ENCODE measurements at regions not wholly inside any gene's neighbourhood (a gene's known extent, or its start where the extent isn't known, plus 50 kb on each side); places are given as distances from the start of the nearest gene placed in this dataset.
"Not testable (repeated sequence)": the region's sequence is repeated elsewhere in the genome, so short reads cannot be mapped to it uniquely, and the experiment has no call there.

DNA sequence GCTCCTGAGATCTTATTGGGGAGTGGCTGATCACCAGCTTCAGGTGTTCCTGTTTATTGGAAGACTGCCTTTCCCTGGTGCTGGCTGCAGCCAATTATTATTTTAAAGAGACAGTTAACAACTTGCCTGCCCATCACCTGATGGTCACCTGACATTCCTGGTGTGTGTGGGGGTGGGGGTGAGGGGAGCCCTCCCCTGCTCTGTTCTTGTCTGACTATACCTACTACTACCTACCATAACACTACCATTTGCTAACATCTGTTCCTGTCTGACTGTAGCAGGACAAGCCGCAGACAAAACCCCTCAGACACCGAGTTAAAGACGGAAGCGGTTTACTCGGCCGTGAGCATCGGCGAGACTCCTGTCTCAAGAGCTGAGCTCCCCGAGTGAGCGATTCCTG lies 54.9 kb upstream of the NBPF3 start:
- H3K9me3 ChIP-seq (ENCODE audit: low read length), result peaks cover 9% of the 10 kb centered on the region
- H3K9ac ChIP-seq (ENCODE audit: low read length), result no peak overlapping the region
- no peak overlapping the region for H3K27ac ChIP-seq (ENCODE audit: low read depth, low read length)
- H3K36me3 ChIP-seq (ENCODE audit: insufficient read depth, low read length), result no peaks in the 10 kb centered on the region
- no peak overlapping the region for H3K4me3 ChIP-seq (ENCODE audit: low read depth in 1 of 2, low read length in 2 of 2)
- no peaks in the 10 kb centered on the region for H3K4me1 ChIP-seq (ENCODE audit: insufficient read depth, low read length)
- H3K27me3 ChIP-seq (ENCODE audit: control insufficient read depth in 1 of 2, insufficient read depth in 2 of 2, low read length in 2 of 2), result peaks cover 0 to 4% of the 10 kb centered on the region in 2 donors

GRCh38 chr1:21384620-21385019 lies 55.3 kb upstream of the NBPF3 start:
- peaks cover 9% of the 10 kb centered on the region for H3K9me3 ChIP-seq (ENCODE audit: low read length)
- H3K27me3 ChIP-seq (ENCODE audit: control insufficient read depth in 1 of 2, insufficient read depth in 2 of 2, low read length in 2 of 2), result peaks cover 0 to 4% of the 10 kb centered on the region in 2 donors
- no peak overlapping the region for H3K4me3 ChIP-seq (ENCODE audit: low read depth in 1 of 2, low read length in 2 of 2)
- H3K27ac ChIP-seq (ENCODE audit: low read depth, low read length), result no peak overlapping the region
- H3K4me1 ChIP-seq (ENCODE audit: insufficient read depth, low read length), result no peaks in the 10 kb centered on the region
- no peaks in the 10 kb centered on the region for H3K36me3 ChIP-seq (ENCODE audit: insufficient read depth, low read length)
- H3K9ac ChIP-seq (ENCODE audit: low read length), result no peak overlapping the region

- H3K27me3 ChIP-seq (ENCODE audit: control insufficient read depth in 1 of 2, insufficient read depth in 2 of 2, low read length in 2 of 2), result peaks cover 0 to 4% of the 10 kb centered on the region in 2 donors
- H3K4me3 ChIP-seq (ENCODE audit: low read depth in 1 of 2, low read length in 2 of 2), result no peak overlapping the region
- H3K9ac ChIP-seq (ENCODE audit: low read length), result no peak overlapping the region
- no peaks in the 10 kb centered on the region for H3K4me1 ChIP-seq (ENCODE audit: insufficient read depth, low read length)
- H3K36me3 ChIP-seq (ENCODE audit: insufficient read depth, low read length), result no peaks in the 10 kb centered on the region
- peaks cover 9% of the 10 kb centered on the region for H3K9me3 ChIP-seq (ENCODE audit: low read length)
- H3K27ac ChIP-seq (ENCODE audit: low read depth, low read length), result no peak overlapping the region
These were observed 56.0 kb upstream of the NBPF3 start for GRCh38 chr1:21383785-21384401.

DNA sequence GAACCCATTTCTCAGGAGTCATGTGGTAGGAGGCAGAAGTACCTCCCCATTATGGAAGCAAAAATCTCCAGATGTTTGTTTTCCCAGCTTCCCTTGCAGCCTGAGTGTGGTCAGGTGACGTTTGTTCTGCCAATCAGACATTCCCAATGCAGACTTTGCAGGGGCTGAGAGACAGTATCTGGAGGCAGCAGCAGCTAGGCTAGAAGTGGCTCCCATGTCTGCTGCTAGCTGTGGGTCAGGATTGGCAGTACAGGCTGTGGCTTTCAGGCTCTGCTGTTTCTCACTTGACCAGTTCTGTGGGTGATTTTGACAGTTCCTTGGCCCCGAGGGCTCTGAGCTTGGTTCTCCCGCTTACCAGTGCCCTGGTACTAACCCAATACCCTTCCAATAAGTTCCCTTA lies 58.6 kb upstream of the NBPF3 start:
- peaks cover 0 to 4% of the 10 kb centered on the region in 2 donors for H3K27me3 ChIP-seq (ENCODE audit: control insufficient read depth in 1 of 2, insufficient read depth in 2 of 2, low read length in 2 of 2)

GRCh38 chr1:21380147-21380546 lies 59.8 kb upstream of the NBPF3 start:
- not testable (repeated sequence) for H3K27me3 ChIP-seq (ENCODE audit: control insufficient read depth in 1 of 2, insufficient read depth in 2 of 2, low read length in 2 of 2); H3K4me1 ChIP-seq (ENCODE audit: insufficient read depth, low read length); H3K9me3 ChIP-seq (ENCODE audit: low read length); H3K36me3 ChIP-seq (ENCODE audit: insufficient read depth, low read length); H3K27ac ChIP-seq (ENCODE audit: low read depth, low read length); H3K4me3 ChIP-seq (ENCODE audit: low read depth in 1 of 2, low read length in 2 of 2); H3K9ac ChIP-seq (ENCODE audit: low read length)

More for the DNA sequence above, 58.6 kb upstream of the NBPF3 start:
- no peaks in the 10 kb centered on the region for H3K4me1 ChIP-seq (ENCODE audit: insufficient read depth, low read length)
- no peak overlapping the region for H3K27ac ChIP-seq (ENCODE audit: low read depth, low read length)
- H3K9ac ChIP-seq (ENCODE audit: low read length), result no peak overlapping the region
- H3K9me3 ChIP-seq (ENCODE audit: low read length), result peaks cover 9% of the 10 kb centered on the region
- H3K4me3 ChIP-seq (ENCODE audit: low read depth in 1 of 2, low read length in 2 of 2), result no peak overlapping the region
- H3K36me3 ChIP-seq (ENCODE audit: insufficient read depth, low read length), result no peaks in the 10 kb centered on the region

DNA sequence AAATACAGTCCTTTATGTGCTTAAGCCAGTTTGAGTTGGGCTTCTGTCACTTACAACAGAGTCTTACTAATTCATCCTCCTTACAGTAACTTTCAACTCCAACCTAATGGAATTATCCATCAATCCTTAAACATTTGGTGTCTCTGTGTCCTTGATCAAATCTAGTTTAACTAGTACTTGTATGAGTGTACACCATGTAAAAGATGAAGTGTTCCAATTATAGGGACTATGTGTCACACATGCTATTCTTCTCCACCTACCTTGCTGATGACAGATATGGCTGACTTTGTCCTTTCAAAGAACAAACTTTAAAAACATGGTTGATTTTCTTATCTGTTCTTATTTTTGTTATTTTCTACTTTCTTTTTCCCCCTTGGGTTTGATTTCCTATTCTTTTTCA lies 60.4 kb upstream of the NBPF3 start:
- H3K27me3 ChIP-seq (ENCODE audit: control insufficient read depth in 1 of 2, insufficient read depth in 2 of 2, low read length in 2 of 2), result no peaks in the 10 kb centered on the region
- H3K36me3 ChIP-seq (ENCODE audit: insufficient read depth, low read length), result no peaks in the 10 kb centered on the region
- H3K4me3 ChIP-seq (ENCODE audit: low read depth in 1 of 2, low read length in 2 of 2), result no peak overlapping the region
- H3K4me1 ChIP-seq (ENCODE audit: insufficient read depth, low read length), result no peaks in the 10 kb centered on the region
- peaks cover 9% of the 10 kb centered on the region for H3K9me3 ChIP-seq (ENCODE audit: low read length)
- H3K27ac ChIP-seq (ENCODE audit: low read depth, low read length), result no peak overlapping the region
- no peak overlapping the region for H3K9ac ChIP-seq (ENCODE audit: low read length)

GRCh38 chr1:21378705-21379494 lies 61.0 kb upstream of the NBPF3 start:
- peaks cover 9% of the 10 kb centered on the region for H3K9me3 ChIP-seq (ENCODE audit: low read length)
- no peak overlapping the region for H3K9ac ChIP-seq (ENCODE audit: low read length)
- H3K4me1 ChIP-seq (ENCODE audit: insufficient read depth, low read length), result no peaks in the 10 kb centered on the region
- H3K4me3 ChIP-seq (ENCODE audit: low read depth in 1 of 2, low read length in 2 of 2), result no peak overlapping the region
- H3K36me3 ChIP-seq (ENCODE audit: insufficient read depth, low read length), result no peaks in the 10 kb centered on the region
- H3K27ac ChIP-seq (ENCODE audit: low read depth, low read length), result no peak overlapping the region
- H3K27me3 ChIP-seq (ENCODE audit: control insufficient read depth in 1 of 2, insufficient read depth in 2 of 2, low read length in 2 of 2), result no peaks in the 10 kb centered on the region

- H3K9ac ChIP-seq (ENCODE audit: low read length), result no peak overlapping the region
- no peaks in the 10 kb centered on the region for H3K4me1 ChIP-seq (ENCODE audit: insufficient read depth, low read length)
- H3K4me3 ChIP-seq (ENCODE audit: low read depth in 1 of 2, low read length in 2 of 2), result no peak overlapping the region
- no peaks in the 10 kb centered on the region for H3K9me3 ChIP-seq (ENCODE audit: low read length)
- H3K36me3 ChIP-seq (ENCODE audit: insufficient read depth, low read length), result no peaks in the 10 kb centered on the region
- H3K27me3 ChIP-seq (ENCODE audit: control insufficient read depth in 1 of 2, insufficient read depth in 2 of 2, low read length in 2 of 2), result no peaks in the 10 kb centered on the region
- no peak overlapping the region for H3K27ac ChIP-seq (ENCODE audit: low read depth, low read length)
These were observed 67.6 kb upstream of the NBPF3 start for GRCh38 chr1:21372383-21372782.

DNA sequence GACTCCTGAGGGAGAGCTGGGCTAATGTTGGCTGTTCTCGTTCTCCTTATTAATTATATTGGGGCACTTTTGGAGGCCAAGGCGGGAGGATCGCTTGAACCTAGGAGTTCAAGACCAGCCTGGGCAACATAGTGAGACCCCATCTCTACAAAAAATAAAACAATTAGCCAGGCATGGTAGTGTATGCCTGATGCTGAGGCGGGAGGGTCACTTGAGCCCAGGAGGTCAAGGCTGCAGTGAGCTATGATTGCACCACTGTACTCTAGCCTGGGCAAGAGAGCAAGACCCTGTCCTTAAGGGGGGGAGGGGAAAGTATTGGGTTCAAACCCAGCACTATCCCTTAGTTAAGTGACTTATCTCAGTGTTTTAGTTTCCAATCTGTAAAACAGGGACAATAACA lies 70.0 kb upstream of the NBPF3 start:
- no peaks in the 10 kb centered on the region for H3K27me3 ChIP-seq (ENCODE audit: control insufficient read depth in 1 of 2, insufficient read depth in 2 of 2, low read length in 2 of 2)
- H3K9me3 ChIP-seq (ENCODE audit: low read length), result no peaks in the 10 kb centered on the region
- no peaks in the 10 kb centered on the region for H3K4me1 ChIP-seq (ENCODE audit: insufficient read depth, low read length)
- H3K36me3 ChIP-seq (ENCODE audit: insufficient read depth, low read length), result no peaks in the 10 kb centered on the region
- no peak overlapping the region for H3K4me3 ChIP-seq (ENCODE audit: low read depth in 1 of 2, low read length in 2 of 2)
- no peak overlapping the region for H3K9ac ChIP-seq (ENCODE audit: low read length)
- H3K27ac ChIP-seq (ENCODE audit: low read depth, low read length), result no peak overlapping the region

DNA sequence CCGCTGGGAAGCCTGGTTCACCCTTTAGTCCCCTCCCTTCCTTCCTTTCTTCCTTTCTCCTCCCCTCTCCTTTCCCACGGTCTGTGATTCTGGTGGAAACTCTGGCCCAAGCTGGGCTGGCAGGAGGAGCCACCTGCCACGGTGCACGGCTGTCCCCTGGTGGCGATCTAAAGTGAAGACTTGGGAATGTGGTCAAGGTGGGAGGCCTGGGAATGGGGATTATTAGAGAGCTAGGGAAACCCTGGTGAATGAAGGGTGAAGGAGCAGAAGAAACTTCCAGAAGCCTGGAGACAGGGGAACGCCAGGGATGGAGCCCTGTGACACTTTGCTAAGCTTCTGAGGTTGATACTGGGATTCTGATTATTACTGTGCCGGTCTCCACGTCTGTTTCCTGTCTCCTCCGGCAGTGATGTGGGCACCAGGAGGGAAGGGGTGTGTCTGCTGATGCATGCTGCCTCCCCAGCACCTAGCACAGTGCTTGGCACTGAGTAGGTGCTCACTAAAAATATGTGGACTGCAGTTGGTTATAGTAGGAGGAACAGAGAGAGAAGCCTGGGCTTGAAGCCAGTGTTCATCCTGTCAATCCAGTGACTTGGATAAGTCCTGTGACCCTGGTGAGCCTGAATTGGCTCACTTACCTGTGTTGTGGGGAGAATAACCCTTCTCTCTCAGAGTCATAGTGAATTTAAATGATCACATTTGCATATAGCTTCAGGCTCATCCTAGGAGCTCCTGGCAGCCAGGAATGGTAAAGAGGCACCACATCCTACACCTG lies 71.2 kb upstream of the NBPF3 start:
- Histone ChIP-seq H3K36me3 (ENCODE audit: insufficient read depth, low read length) (no peaks in the 10 kb centered on the region), H3K27me3 (ENCODE audit: control insufficient read depth in 1 of 2, insufficient read depth in 2 of 2, low read length in 2 of 2) (no peaks in the 10 kb centered on the region), H3K4me1 (ENCODE audit: insufficient read depth, low read length) (no peaks in the 10 kb centered on the region), H3K4me3 (ENCODE audit: low read depth in 1 of 2, low read length in 2 of 2) (no peak overlapping the region), H3K9ac (ENCODE audit: low read length) (no peak overlapping the region), H3K27ac (ENCODE audit: low read depth, low read length) (no peak overlapping the region), H3K9me3 (ENCODE audit: low read length) (no peaks in the 10 kb centered on the region)

GRCh38 chr1:21367973-21368514 lies 71.9 kb upstream of the NBPF3 start:
- not testable (repeated sequence) for H3K9ac ChIP-seq (ENCODE audit: low read length); H3K9me3 ChIP-seq (ENCODE audit: low read length); H3K36me3 ChIP-seq (ENCODE audit: insufficient read depth, low read length); H3K27ac ChIP-seq (ENCODE audit: low read depth, low read length); H3K4me1 ChIP-seq (ENCODE audit: insufficient read depth, low read length); H3K4me3 ChIP-seq (ENCODE audit: low read depth in 1 of 2, low read length in 2 of 2); H3K27me3 ChIP-seq (ENCODE audit: control insufficient read depth in 1 of 2, insufficient read depth in 2 of 2, low read length in 2 of 2)

Data from muscle layer of colon (tissue), 2 donors.